HG03442 (cell line): ENCODE measurements at regions not wholly inside any gene's neighbourhood (a gene's known extent, or its start where the extent isn't known, plus 50 kb on each side); places are given as distances from the start of the nearest gene placed in this dataset.
"Not testable (repeated sequence)": the region's sequence is repeated elsewhere in the genome, so short reads cannot be mapped to it uniquely, and the experiment has no call there.

ENCODE experiments used
- ATAC-seq: cut with Tn5 transposase; IDR thresholded peaks from one replicate; pipeline ENCODE4 v1.9.1; 2021; ENCODE audit warnings: mild to moderate bottlenecking, moderate library complexity; ENCODE audit not compliant: unreplicated experiment

- ATAC-seq, result no peak
These were observed 84.1 kb downstream of the ACTBL2 start for GRCh38 chr5:57398413-57399093.

- no peak for ATAC-seq
These were observed 85.9 kb downstream of the ACTBL2 start for GRCh38 chr5:57396701-57397100.

DNA sequence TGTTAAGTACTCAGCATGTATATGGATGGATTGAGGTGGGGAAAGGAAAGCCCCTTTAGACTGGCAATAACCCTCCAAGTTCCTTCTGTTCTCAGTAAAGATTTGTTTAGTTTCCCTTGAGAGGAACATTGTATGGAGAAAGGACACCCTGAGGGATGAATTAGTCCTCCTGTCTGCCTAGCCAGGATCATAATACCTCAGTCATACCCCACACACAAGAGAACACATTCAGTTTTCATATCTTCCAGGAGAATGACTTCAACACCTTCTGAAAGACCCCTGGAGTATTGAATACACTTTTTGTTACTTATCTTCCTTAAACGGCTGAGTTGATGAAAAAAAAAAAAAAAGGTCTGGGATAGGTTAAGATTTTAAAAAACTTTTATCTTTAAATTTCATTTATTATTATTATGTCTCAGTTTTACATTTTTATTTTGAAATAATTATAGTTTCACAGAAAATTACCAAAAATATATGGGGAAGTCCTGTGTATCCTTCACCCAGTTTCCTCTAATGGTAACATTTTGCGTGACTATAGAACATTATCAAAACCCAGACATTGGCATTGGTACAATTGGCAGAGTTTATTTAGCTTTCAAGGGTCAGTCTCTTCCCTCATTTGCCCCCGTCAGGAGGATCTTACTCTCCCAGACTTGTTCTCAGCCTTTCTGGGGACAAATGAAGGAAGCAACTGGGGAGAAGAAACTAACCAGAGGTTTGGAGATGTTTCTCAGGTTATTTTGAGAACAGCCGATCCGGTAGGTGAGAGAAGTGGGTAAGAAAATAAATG is 88.0 kb downstream of the ACTBL2 start:
- no peak for ATAC-seq

DNA sequence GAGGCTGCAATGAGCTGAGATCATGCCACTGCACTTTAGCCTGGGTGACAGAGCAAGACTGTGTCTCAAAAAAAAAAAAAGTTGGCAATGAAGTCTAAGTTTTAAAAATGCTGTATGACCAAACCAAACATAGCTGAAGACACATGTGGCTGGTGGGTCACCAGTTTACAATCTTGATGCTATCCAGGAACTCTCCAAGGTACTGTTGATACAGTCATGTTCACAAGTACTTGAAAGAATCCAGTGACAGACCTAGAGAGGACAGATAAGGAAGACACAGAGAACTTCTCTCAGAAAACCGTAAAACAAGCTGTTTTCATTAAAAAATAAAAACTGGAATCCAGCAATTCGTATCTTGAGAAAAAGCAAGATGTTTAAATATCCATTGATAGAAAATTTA is 95.7 kb downstream of the ACTBL2 start:
- no peak for ATAC-seq

DNA sequence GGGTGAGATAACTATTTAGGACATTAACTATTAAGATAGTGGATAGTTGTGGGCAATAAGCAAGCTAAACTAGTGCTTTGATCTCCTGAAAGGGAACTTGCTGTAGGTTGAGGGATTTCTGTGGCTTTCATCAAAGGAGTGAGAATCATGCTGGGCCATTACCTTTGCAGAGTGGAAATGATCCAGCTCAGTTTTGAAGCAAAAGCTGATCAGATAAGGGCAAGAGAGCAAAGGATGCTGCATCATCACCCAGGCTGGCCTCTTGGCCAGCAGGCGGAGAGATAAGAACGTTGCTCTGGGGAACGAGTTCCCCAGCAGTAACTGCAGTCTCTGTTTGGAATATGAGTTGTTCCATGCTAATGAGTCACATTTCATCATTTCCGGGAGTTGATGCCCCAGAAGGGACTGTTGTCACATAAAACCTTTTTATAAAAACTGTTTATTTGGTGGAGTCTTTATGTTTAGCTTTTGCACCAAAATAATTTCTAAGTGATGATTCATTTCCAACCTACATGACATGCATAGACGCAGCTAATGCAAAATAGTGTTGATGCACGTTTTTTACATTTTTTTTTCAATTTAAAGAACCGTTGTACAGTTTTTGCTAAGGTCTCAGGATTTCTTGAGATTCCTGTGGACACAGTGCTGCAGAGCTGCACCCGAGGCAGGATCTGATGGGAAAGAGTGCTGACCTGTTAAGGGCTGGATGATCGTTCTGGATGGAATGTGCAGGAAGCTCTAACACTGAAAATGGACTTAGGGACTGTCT is 99.3 kb downstream of the ACTBL2 start:
- peak; percentile 41 for ATAC-seq

DNA sequence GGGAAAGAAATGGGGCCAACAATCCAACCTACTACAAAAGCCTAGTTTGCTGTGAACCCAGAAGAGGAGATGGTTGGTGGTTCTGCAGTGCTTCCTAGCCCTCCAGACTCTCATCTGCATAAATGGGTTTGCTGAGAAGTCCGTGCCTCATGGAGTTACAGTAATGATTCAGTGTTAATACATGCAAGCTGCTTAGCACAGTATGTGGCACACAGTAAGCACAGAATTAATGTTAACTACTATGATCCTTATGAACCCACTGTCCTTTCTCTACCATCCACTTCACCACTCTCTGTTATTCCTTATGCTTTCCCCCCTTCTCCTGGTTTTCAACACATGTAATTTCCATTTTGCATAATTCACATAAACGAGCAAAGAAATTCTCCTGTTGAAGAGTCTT is 100.0 kb downstream of the ACTBL2 start:
- no peak for ATAC-seq

GRCh38 chr5:57370376-57370775 is 112.2 kb downstream of the ACTBL2 start:
- no peak for ATAC-seq

DNA sequence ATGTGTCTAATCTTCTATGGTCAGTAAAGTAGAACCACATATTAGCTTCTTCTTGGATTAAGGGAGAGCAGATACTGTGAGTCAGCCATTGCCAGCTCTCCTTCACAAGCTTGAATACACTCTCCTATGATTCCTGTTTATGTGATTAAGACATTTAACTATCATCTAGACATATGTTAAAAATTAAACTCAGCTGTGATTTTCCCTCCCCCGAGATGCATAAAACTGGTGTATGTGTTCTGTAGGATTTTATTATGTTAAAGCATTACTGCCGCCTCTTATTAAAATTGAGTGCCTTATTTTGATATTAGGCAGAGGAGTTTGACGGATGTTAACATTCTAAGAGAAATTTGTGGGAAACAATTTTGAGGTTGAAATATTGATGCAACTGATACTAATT is 114.6 kb downstream of the ACTBL2 start:
- no peak for ATAC-seq

- ATAC-seq, result no peak
These were observed 115.9 kb downstream of the ACTBL2 start for GRCh38 chr5:57366744-57367143.

GRCh38 chr5:57362951-57363350 is 119.7 kb downstream of the ACTBL2 start:
- ATAC-seq, result no peak

DNA sequence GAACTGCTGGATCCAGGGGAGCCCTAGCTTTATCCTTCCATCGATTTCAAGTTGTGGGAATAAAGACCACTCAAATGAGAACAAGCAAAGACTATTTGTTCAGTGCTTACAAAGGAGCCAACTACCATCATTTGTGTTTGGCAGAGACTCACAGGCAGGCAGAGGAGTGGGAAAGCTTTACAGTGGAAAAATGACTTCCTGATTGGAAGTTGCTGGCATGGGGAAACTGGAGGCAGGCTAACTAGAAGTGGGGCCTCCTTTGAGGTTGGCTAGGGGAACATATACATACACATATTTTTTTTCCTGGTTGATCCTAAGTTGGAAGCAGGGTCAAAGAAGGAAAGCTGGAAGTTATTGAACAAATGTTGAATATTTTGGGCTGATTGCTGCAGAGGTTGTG is 121.7 kb downstream of the ACTBL2 start:
- ATAC-seq, result no peak

- ATAC-seq, result no peak
These were observed 123.6 kb downstream of the ACTBL2 start for GRCh38 chr5:57358796-57359592.

GRCh38 chr5:57356850-57357249 is 125.8 kb downstream of the ACTBL2 start:
- not testable (repeated sequence) for ATAC-seq

GRCh38 chr5:57349214-57349613 is 133.4 kb downstream of the ACTBL2 start:
- no peak for ATAC-seq

DNA sequence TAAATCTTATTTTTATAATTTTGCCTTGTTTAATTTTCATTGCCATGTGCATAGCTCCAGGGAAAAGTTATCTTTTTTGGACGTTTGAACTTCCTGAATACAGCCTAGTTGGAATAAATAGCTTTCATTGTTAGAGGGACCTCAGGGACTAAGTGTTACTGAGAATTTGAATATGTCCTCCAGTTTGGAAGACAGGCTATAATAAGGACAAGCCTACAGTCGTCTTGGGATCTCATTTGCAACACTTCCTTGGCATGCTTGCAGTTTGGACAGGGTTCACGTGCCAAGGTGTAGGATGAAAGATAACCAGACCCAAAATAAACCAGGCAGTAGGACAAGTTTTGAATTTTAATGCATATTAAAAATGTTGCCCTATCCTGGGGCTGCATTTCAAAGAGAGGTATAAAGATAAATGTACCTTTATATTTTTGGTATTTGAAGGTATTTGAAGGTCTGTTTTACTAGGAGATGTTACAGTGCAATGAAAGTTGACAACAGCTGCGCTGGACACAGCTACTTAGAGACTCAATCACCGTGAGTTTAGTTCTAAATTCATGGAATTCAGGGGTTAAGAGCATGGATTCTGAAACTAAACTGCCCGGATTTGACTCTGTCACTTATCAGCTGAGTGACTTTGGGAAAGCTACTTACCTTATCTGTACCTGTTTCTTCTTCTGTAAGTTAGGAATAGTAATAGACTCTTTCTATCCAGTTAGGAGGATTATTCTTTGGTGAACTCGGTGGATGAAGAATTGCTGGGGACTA is 134.1 kb downstream of the ACTBL2 start:
- no peak for ATAC-seq

DNA sequence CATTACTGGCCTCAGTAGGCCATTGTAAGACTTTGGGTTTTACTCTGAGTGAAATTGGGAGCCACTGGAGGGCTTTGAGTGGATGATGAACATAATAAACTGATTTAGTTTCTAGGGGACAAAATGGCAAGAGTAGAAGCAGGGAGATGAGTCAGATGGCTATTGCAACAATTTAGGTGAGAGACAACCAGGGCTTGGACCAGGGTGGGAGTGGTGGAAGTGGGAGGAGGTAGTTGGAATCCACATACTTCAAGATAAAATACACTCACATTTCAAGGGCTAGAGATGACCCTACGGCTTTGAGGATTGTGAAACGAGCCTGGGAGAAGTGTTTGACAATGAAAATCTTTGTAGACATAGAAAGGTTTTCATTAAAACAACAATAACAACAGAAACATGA is 136.3 kb downstream of the ACTBL2 start:
- no peak for ATAC-seq

DNA sequence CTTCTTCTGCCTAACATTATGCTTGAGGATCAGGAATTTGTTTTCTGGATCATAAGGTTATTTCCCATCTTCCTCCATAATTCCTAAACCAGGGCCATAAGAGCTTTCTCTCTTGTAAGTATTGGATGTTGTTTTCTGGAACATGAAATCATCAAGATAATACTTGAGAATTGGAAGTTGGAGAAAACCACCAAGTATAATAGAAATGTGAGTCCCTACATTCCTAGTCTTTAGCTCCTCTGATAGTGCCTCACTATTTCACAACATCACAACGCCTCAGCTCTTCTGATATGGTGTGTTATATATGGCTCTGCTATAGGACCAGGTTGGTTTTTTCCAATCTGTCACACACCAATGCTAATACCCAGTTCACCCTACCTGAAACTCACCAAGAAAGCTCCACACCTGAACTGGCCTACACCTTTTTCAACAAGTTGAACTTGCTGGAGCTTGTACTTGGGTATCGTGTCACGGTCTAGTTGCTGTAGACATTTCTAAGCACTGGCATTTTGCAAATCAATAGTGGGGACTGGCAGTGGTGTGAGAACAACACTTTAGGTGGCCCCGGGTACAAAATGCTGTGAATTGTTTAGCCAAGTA is 141.1 kb downstream of the ACTBL2 start:
- no peak for ATAC-seq

DNA sequence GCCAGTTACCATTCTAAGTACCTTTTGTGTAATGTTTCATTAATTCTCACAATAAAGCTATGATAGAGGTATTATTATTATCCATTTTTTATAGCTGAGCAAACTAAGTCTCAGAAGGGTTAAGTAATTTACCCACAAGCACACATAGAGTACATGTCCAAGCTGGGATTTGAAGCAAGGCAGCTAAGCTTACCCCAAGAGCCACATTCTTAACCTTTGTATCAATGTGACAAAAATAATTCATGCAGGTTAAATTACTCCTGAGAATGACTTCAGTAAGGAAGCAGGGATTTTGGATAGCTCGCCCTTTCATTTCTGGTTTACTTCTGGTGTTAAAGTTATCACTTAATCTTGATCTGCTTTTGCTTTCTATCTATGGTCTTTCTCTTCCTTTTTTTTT is 141.9 kb downstream of the ACTBL2 start:
- ATAC-seq, result no peak

DNA sequence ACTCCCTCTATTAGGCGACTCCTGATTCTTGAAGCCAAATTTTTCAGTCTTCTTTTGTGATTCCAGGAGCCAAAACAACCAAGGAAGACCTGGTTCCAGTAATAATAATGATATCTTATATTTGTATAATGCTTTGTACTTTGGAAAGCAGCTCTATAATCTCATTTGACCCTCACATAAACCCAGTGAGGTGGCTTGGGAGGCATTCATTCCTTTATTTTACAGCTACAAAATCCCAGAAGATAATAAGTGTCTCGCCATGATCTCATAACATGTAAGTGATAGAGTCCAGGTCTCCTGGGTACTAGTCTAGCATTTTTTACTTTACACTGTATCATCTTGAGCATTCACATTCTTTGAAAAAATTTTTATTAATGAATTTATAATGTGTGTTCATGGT is 143.1 kb downstream of the ACTBL2 start:
- no peak for ATAC-seq

DNA sequence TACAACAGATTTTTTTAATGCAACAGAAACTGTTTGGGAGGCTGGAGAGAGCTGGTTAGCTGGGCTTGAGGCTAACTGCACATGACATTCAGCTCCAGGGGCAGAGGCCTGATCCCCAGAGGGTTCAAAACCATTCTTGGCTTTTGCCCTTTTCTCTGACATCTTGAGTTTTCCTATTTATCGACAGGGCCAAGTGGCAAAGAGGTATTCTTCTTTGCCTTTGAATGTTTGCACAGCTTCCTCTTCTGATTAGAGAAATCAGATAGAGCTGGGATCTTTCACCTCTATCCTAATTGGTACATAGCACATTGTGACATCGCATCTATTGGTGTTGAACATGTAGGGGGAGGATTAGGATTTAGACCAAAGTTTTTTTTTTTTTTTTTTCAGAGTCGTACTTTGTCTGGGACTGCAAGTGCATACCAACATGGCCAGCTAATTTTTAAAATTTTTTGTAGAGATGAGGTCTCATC is 143.7 kb downstream of the ACTBL2 start:
- no peak for ATAC-seq
